Adipocyte (in vitro differentiated cells): ENCODE measurements at regions not wholly inside any gene's neighbourhood (a gene's known extent, or its start where the extent isn't known, plus 50 kb on each side); places are given as distances from the start of the nearest gene placed in this dataset.

Experiments
- DNase-seq: peaks from one replicate; pipeline ENCODE4 v3.0.0-alpha.2; 2015; ENCODE audit warnings: low read depth
- H3K27me3 ChIP-seq: replicated peaks from 2 replicates; pipeline ENCODE4 v1.7.0; 2013; ENCODE audit warnings: mild to moderate bottlenecking, low read length, moderate library complexity; ENCODE audit not compliant: control insufficient read depth, insufficient read depth
- H3K36me3 ChIP-seq: 2 replicates; pipeline ENCODE4 v1.7.0; 2013; ENCODE audit warnings: low read length, mild to moderate bottlenecking, moderate library complexity; ENCODE audit not compliant: control insufficient read depth, insufficient read depth, severe bottlenecking
- H3K4me1 ChIP-seq: 2 replicates; pipeline ENCODE4 v1.7.0; 2013; ENCODE audit warnings: mild to moderate bottlenecking, low read length, moderate library complexity; ENCODE audit not compliant: control insufficient read depth, insufficient read depth
- H3K4me3 ChIP-seq: 2 replicates; pipeline ENCODE4 v1.7.0; 2013; ENCODE audit warnings: mild to moderate bottlenecking, low read length, moderate library complexity
- H3K9ac ChIP-seq: 2 replicates; pipeline ENCODE4 v1.7.0; 2013; ENCODE audit warnings: mild to moderate bottlenecking, low read length, moderate library complexity
- H3K9me3 ChIP-seq: 2 replicates; pipeline ENCODE4 v1.7.0; 2013; ENCODE audit warnings: mild to moderate bottlenecking, low read length, moderate library complexity; ENCODE audit not compliant: control insufficient read depth

- Histone ChIP-seq H3K4me3 (peak overlapping the region; percentile 10), H3K36me3 (peaks cover 24% of the 10 kb centered on the region), H3K27me3 (no peaks in the 10 kb centered on the region), H3K9me3 (no peaks in the 10 kb centered on the region), H3K9ac (peak overlapping the region; percentile 67), H3K4me1 (peaks cover 89% of the 10 kb centered on the region)
- DNase-seq, result no peak
Measured at GRCh38 chr1:201764579-201764978, 64.4 kb upstream of the IPO9 start.

GRCh38 chr1:201766131-201766866 lies 62.7 kb upstream of the IPO9 start:
- Histone ChIP-seq H3K4me1 (peaks cover 88% of the 10 kb centered on the region), H3K4me3 (peak overlapping the region; percentile 18)
- DNase-seq, result peak; percentile 89

GRCh38 chr1:201767339-201767738 lies 61.6 kb upstream of the IPO9 start:
- peaks cover 86% of the 10 kb centered on the region for H3K4me1 ChIP-seq
- H3K9me3 ChIP-seq, result peaks cover 7% of the 10 kb centered on the region
- H3K9ac ChIP-seq, result no peak overlapping the region
- peaks cover 22% of the 10 kb centered on the region for H3K36me3 ChIP-seq
- DNase-seq, result no peak
- H3K27me3 ChIP-seq, result no peaks in the 10 kb centered on the region
- no peak overlapping the region for H3K4me3 ChIP-seq

More at GRCh38 chr1:201766131-201766866, 62.7 kb upstream of the IPO9 start:
- H3K36me3 ChIP-seq, result peaks cover 21% of the 10 kb centered on the region
- peak overlapping the region; percentile 59 for H3K9ac ChIP-seq
- H3K9me3 ChIP-seq, result no peaks in the 10 kb centered on the region
- H3K27me3 ChIP-seq, result no peaks in the 10 kb centered on the region

GRCh38 chr1:201769072-201769471 lies 59.9 kb upstream of the IPO9 start:
- Histone ChIP-seq H3K36me3 (peaks cover 26% of the 10 kb centered on the region), H3K9me3 (peaks cover 9% of the 10 kb centered on the region), H3K27me3 (no peaks in the 10 kb centered on the region), H3K4me3 (peak overlapping the region; percentile 3), H3K4me1 (peaks cover 78% of the 10 kb centered on the region), H3K9ac (peak overlapping the region; percentile 47)
- DNase-seq, result no peak

- no peaks in the 10 kb centered on the region for H3K27me3 ChIP-seq
- H3K4me3 ChIP-seq, result no peak overlapping the region
- peak; percentile 67 for DNase-seq
- H3K36me3 ChIP-seq, result peaks cover 24% of the 10 kb centered on the region
- H3K9ac ChIP-seq, result peak overlapping the region; percentile 47
- H3K4me1 ChIP-seq, result peaks cover 78% of the 10 kb centered on the region
- peaks cover 9% of the 10 kb centered on the region for H3K9me3 ChIP-seq
Measured at GRCh38 chr1:201769966-201770365, 59.0 kb upstream of the IPO9 start.

GRCh38 chr1:201771466-201771865 lies 57.5 kb upstream of the IPO9 start:
- Histone ChIP-seq H3K9ac (no peak overlapping the region), H3K4me1 (peaks cover 74% of the 10 kb centered on the region)

GRCh38 chr1:201772178-201772577 lies 56.8 kb upstream of the IPO9 start:
- Histone ChIP-seq H3K27me3 (no peaks in the 10 kb centered on the region), H3K36me3 (peaks cover 43% of the 10 kb centered on the region), H3K4me3 (peak overlapping the region; percentile 18), H3K9ac (no peak overlapping the region), H3K9me3 (peaks cover 9% of the 10 kb centered on the region), H3K4me1 (peaks cover 73% of the 10 kb centered on the region)
- no peak for DNase-seq

More at GRCh38 chr1:201771466-201771865, 57.5 kb upstream of the IPO9 start:
- no peak overlapping the region for H3K4me3 ChIP-seq
- no peak for DNase-seq
- peaks cover 37% of the 10 kb centered on the region for H3K36me3 ChIP-seq
- H3K27me3 ChIP-seq, result no peaks in the 10 kb centered on the region
- peaks cover 9% of the 10 kb centered on the region for H3K9me3 ChIP-seq

GRCh38 chr1:201773764-201774163 lies 55.2 kb upstream of the IPO9 start:
- H3K36me3 ChIP-seq, result peaks cover 40% of the 10 kb centered on the region
- H3K9ac ChIP-seq, result no peak overlapping the region
- no peak overlapping the region for H3K4me3 ChIP-seq
- no peaks in the 10 kb centered on the region for H3K27me3 ChIP-seq
- H3K4me1 ChIP-seq, result peaks cover 82% of the 10 kb centered on the region
- H3K9me3 ChIP-seq, result peaks cover 9% of the 10 kb centered on the region
- DNase-seq, result no peak

GRCh38 chr1:201774224-201774982 lies 54.6 kb upstream of the IPO9 start:
- H3K27me3 ChIP-seq, result no peaks in the 10 kb centered on the region
- no peak overlapping the region for H3K9ac ChIP-seq
- H3K9me3 ChIP-seq, result peaks cover 9% of the 10 kb centered on the region
- peaks cover 82% of the 10 kb centered on the region for H3K4me1 ChIP-seq
- DNase-seq, result peak; percentile 60
- H3K4me3 ChIP-seq, result no peak overlapping the region
- peaks cover 36% of the 10 kb centered on the region for H3K36me3 ChIP-seq

- peak overlapping the region; percentile 16 for H3K9ac ChIP-seq
- no peaks in the 10 kb centered on the region for H3K27me3 ChIP-seq
- peaks cover 9% of the 10 kb centered on the region for H3K9me3 ChIP-seq
- peaks cover 82% of the 10 kb centered on the region for H3K4me1 ChIP-seq
- H3K36me3 ChIP-seq, result peaks cover 36% of the 10 kb centered on the region
- no peak overlapping the region for H3K4me3 ChIP-seq
- DNase-seq, result no peak
Measured at GRCh38 chr1:201774983-201775344, 54.0 kb upstream of the IPO9 start.

- peak overlapping the region; percentile 16 for H3K9ac ChIP-seq
- peaks cover 9% of the 10 kb centered on the region for H3K9me3 ChIP-seq
- no peaks in the 10 kb centered on the region for H3K27me3 ChIP-seq
- no peak overlapping the region for H3K4me3 ChIP-seq
- DNase-seq, result no peak
- H3K4me1 ChIP-seq, result peaks cover 82% of the 10 kb centered on the region
- peaks cover 39% of the 10 kb centered on the region for H3K36me3 ChIP-seq
Measured at GRCh38 chr1:201775380-201775779, 53.6 kb upstream of the IPO9 start.
